Activated CD4-positive, alpha-beta T cell treated with anti-CD3 and anti-CD28 coated beads, Interleukin-2, amount 50 U/mL, for 16 hours (primary cell): ENCODE measurements at regions not wholly inside any gene's neighbourhood (a gene's known extent, or its start where the extent isn't known, plus 50 kb on each side); places are given as distances from the start of the nearest gene placed in this dataset.
A peak's percentile ranks its signal among the peaks of the same experiment; 100 is the strongest.

Experiments used
- DNase-seq: peaks from one replicate; pipeline ENCODE4 v3.0.0-alpha.2; 2020

- no peak for DNase-seq
Observed at GRCh38 chr12:111035578-111036301, 115.4 kb upstream of the MYL2 start.

- no peak for DNase-seq
Observed at GRCh38 chr12:111034886-111035577, 114.7 kb upstream of the MYL2 start.

- no peak for DNase-seq
Observed at GRCh38 chr12:111034083-111034885, 113.9 kb upstream of the MYL2 start, which contains the start of gene CUX2. Gene CUX2 (plus strand): TSS chr12:111034165.

DNA sequence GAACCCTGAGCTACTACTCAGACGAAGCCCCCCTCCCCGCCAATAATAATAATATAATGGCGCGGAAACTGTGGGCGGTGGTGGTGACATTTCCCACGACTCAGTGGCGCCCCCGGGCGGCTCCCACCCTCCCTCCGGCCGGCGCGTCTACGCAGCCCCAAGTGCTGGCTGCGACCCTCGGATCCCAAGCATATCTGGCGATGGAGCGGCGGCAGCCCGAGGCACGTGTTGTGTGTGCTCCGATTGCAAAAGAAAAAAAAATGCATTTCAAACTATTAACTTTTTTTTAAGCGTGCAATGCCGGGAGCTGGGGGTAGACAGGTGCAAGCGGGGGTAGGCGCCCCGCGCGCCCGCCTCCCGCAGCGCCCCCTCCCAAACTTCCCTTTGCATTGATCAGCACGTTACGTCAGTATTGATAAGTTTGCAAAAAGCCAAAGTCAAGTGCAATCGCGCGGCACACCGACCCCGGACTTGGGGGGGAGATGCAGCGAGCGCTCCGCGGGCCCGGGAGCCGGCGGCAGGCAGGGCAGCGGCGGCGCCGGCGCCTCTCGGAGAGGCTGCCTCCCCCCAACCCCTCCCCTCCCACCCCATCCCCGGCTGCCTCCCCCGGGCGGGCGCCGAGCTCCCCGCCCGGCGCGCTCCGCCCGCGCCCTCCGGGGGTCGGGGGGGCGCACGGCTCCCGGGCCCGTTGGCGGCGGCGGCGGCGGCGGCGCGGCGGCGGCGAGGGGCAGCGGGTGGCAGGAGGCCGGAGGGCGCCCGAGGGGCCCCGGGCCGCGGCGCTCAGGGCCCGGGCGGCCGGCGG is 113.1 kb upstream of the MYL2 start:
- DNase-seq: no peak

DNA sequence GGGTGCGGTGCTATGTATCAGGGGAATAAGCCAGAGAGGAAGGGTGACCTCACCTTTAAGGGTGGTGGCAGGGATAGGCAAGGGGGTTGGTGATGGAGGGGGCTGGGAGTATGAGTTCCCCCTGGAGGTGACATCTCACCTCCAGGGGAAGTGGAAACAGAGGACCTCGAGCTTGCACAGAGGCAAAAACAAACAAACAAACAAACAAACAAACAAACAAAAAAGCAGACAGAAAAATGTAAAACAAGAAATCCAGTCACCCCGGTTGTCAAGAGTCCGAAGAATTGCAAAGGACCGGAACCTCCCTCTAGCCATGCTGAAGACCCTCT is 112.2 kb upstream of the MYL2 start:
- no peak for DNase-seq

- no peak for DNase-seq
Observed at GRCh38 chr12:111031916-111032590, 111.7 kb upstream of the MYL2 start.

DNA sequence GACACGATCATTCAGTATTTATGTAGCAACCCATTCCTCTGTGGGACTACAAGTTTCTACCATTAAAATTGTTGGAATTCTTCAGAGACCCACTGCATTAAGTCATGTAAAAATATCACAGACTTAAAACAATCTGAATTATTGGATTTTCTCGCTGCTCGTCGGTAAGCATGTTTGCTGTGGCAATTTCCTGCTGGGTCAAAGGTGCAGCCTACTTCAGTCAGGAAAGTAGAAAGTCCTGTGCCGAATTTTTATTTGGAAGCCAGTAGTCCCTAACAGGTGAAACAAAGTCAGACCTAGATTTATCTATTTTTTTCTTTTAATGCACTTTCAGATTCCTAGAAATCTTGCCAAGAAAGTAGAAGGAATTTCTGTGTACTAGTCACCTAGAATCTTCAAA is 110.4 kb upstream of the MYL2 start:
- DNase-seq: no peak

DNA sequence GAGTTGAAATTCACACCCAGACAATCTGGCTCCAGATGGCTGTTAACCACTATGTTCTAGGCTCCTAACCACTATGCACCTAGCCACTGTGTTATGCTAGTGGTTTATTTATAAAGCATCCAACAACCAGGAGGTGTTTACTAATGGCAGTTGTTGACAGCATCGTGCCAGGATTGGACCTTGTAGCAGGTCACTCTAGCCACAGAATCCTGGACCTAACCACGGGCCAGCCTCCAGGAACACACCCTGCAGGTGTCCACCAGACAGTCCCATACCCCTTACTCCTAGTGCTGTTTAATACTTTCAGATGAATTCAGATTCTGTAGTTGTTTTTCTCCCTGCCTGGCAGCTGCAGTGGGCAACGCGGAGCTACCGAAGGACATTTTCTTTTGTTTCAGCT is 109.4 kb upstream of the MYL2 start:
- no peak for DNase-seq

- no peak for DNase-seq
Observed at GRCh38 chr12:111029305-111029704, 108.9 kb upstream of the MYL2 start.

DNA sequence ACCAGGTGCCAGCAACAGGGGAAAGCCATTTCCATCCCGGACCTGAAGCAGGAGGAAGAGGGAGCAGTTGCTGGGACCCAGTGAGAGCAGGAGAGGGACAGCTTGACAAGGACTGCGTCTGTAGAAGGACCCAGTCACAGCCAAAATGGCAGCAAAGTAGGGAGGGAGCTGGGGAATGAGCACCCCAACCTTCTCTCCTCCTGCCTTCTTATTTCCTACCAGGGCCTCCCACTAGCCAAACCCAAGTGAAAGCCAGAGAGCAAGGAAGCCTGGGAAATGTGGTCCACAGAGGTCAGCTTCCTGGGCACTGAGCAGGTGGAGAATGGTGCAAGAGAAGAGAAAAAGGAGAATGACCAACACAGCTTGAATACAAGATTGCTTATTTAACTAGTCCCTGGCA is 108.5 kb upstream of the MYL2 start:
- DNase-seq: no peak

DNA sequence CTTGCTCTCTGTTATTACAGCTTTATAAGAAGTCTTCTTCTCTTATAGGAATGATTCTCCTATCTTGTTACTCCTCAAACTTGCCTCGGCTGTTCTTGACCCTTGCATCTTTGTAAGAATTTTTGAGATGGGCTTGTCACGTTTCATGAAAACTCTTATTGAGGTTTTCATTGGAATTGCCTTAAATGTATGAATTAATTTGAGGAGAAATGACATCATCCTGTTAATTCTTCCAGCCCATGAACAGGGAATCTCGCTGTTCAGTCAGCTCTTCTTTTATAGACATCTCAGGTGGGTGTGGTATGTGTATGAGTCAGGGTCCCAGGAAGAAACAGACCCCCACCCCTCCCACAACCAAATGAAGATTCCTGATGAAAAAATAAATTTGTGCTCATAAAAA is 107.1 kb upstream of the MYL2 start:
- no peak for DNase-seq

DNA sequence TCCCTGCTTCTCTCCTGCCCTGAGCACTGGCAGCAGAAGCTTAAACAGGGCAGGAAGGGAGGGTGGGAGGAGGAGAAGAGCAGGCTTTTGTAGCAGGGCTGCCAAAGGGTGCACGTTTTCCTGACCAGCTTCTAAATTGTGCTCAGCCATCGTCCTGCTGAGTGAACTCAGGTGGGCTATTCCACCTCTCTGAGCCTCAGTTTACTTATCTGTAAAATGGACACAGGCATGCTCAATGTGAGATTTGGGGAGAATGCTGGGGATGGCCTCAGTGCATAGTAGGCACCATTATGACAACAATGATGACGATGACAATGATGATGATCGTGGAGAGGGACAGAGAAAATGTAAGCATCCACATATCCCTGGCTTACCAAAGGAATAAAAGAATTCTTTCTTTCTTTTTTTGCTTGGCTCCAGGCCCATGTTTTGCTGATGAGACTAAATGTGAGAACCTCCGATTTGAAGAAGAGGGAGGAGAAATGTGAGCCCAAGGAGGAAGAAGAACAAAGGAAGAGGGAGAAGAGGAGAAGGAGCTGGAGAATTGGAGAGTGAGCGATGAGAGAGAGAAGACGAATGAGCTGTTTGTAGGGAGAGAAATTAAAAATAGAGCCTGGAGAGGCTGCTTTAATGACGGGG is 105.5 kb upstream of the MYL2 start:
- no peak for DNase-seq

DNA sequence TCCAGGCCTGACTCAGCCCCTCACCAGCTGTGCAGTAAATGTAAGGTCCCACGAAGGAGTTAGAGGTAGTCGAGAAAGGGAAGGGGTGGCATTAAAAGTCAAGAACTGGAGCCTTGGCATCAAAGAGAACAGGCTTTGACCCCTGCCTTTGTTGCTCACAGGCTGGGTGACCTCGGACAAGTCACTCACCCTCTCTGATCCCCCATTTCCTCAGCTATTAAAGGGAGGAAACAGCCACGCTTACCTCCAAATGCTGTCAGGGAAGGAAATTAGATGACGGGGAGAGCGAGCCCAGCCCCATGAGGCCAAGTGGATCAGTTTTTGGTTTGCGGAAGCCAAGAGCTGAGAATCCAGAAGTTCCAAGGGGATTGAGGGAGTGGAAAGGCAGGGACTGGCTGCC is 104.9 kb upstream of the MYL2 start:
- no peak for DNase-seq

DNA sequence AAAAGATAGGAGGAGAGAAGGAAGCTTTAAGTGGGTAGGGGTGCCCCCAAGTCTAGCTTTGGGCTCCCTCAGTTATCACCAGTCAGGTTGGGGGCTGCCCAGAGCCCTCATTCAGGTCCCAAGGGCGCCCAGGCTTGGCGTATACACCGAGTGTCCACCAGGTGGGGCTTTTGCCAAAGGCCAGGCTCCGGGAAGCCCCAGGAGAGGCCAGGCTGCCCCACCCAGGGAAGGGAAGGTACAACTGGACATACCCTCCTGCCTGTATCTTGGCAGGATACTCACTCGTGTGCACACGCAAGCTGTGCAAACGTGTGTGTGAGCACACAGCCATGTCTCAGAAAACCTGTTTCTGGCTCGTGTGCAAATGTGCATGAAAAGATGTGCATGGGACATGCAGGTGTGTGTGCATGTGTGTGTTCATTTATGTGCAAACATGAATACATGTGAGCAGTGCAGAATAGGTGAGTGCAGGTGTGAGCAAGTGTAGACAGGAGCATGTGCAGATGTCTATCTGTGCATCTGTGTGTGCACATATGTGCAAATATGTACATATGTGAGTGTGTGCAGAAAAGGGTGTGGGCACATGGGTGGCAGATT is 103.9 kb upstream of the MYL2 start:
- DNase-seq: peak; percentile 38

- no peak for DNase-seq
Observed at GRCh38 chr12:111022386-111022785, 102.0 kb upstream of the MYL2 start.

GRCh38 chr12:111014547-111014946 is 94.2 kb upstream of the MYL2 start:
- DNase-seq: no peak

GRCh38 chr12:111012918-111013317 is 92.5 kb upstream of the MYL2 start:
- no peak for DNase-seq

GRCh38 chr12:111011999-111012600 is 91.7 kb upstream of the MYL2 start:
- no peak for DNase-seq

DNA sequence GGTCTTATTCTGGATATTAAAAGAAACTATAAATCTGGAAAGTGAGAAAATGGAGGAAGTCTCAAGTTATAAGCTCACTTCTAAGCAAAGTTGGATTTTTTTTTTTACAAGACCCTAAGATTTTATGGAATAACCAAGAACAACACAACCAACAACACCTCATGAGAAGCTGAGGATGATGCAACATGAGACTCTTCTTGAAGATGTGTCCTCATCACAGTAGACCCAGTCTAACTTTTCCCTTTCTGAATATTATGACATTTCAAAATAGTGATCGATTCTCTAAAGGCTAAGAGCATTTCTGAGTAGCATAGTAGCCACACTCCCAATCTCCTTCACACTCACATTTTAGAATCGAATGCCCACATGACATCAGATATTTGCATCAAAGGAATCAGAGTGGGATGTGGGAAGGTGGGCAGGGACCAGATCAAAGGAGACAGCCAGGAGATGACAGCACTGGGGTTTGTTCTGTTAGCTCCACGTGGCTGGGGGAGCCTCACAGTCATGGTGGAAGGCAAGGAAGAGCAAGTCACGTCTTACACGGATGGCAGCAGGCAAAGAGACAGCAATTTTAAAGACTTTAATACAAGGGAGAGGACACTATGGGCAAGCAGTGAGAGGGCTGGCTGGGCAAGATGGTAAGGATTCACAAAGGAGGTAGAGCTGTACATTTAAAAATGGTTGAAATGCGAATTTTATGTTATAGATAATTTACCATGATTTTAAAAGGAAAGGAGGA is 90.7 kb upstream of the MYL2 start:
- no peak for DNase-seq

GRCh38 chr12:111010061-111010460 is 89.7 kb upstream of the MYL2 start:
- no peak for DNase-seq
